GM18507 (cell line): ENCODE measurements at regions not wholly inside any gene's neighbourhood (a gene's known extent, or its start where the extent isn't known, plus 50 kb on each side); places are given as distances from the start of the nearest gene placed in this dataset.
"Not testable (repeated sequence)": the region's sequence is repeated elsewhere in the genome, so short reads cannot be mapped to it uniquely, and the experiment has no call there.

Experiments used
- DNase-seq: peaks from one replicate; pipeline ENCODE4 v3.0.0; 2011; ENCODE audit warnings: low read depth; ENCODE audit not compliant: insufficient read length; ENCODE audit errors: extremely low spot score
- FAIRE-seq: peaks from 2 replicates; lab custom pipeline; 2011; peaks lifted over from hg19 to GRCh38; lab: Jason Lieb, UNC

GRCh38 chr14:51462706-51463105, 189.0 kb upstream of the FRMD6 start:
- DNase-seq: no peak
- no peak for FAIRE-seq

DNA sequence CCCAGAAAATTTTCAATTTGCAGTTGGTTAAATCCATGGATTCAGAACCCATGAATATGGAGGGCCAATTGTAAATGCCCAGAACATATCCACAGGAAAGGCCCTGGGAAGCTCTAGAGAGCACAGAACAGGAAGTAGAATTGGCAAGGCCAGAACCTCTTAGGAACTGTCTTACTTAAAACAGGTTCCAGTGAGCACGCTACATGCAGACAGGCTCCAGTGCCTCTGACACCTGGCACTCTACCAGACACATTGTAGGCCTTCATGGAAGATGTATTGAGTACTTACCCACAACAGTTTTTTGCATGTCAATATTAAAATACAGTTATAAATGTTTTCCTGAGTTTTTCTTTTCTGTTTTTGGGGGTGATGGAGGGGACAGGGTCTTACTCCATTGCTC, 188.2 kb upstream of the FRMD6 start:
- FAIRE-seq (no peak), DNase-seq (no peak)

GRCh38 chr14:51464411-51464810, 187.3 kb upstream of the FRMD6 start:
- FAIRE-seq (no peak), DNase-seq (no peak)

- FAIRE-seq: no peak
- no peak for DNase-seq
These were observed 186.2 kb upstream of the FRMD6 start for GRCh38 chr14:51465486-51465885.

DNA sequence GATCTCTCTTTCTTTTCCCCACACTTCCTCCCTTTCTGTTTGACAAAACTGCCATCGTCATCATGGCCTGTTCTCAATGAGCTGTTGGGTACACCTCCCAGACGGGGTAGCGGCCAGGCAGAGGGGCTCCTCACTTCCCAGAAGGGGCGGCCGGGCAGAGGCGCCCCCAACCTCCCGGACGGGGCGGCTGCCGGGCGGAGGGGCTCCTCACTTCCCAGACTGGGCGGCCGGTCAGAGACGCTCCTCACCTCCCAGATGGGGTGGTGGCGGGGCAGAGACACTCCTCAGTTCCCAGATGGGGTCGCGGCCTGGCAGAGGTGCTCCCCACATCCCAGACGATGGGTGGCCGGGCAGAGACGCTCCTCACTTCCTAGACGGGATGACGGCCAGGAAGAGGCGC, 184.3 kb upstream of the FRMD6 start:
- not testable (repeated sequence) for FAIRE-seq, DNase-seq

DNA sequence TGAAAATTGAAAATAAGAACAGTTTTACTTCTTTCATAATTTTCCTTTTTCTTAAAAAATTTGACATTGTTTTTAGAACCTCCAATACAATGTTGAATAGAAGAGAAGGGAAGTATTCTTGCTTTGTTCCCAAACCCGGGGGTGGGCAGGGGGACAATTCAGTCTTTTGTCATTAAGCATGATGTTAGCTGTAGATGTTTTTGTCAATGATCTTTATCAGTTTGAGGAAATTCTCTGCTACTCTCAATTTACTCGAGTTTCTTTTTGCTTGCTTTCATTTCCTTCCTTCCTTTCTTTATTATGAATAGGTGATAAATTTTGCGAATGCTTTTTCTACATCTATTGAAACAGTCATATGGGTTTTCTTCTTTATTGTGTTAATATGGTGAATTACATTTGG, 183.2 kb upstream of the FRMD6 start:
- FAIRE-seq (no peak), DNase-seq (no peak)

DNA sequence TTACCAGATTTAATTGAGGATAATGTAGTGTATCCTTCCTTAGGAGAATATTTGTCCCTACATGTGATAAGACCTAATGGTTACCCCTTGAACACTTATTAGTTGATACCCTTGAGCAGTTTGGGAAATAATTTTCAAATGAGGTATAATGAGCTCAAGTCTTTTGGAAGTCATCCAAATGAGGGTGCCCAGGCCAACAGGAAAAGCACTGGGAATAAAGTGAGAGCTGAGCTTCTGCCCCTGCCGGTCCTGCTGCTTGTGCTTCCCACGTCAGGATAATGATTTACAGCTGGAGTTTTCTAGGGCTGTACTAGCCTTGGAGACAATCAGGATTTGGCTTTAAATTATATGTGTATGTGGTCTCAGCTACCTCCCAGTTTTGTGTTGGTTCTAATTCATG, 178.8 kb upstream of the FRMD6 start:
- FAIRE-seq (no peak), DNase-seq (no peak)

GRCh38 chr14:51473351-51473750, 178.4 kb upstream of the FRMD6 start:
- FAIRE-seq (no peak), DNase-seq (no peak)

GRCh38 chr14:51473808-51474565, 177.7 kb upstream of the FRMD6 start:
- FAIRE-seq (no peak), DNase-seq (no peak)

DNA sequence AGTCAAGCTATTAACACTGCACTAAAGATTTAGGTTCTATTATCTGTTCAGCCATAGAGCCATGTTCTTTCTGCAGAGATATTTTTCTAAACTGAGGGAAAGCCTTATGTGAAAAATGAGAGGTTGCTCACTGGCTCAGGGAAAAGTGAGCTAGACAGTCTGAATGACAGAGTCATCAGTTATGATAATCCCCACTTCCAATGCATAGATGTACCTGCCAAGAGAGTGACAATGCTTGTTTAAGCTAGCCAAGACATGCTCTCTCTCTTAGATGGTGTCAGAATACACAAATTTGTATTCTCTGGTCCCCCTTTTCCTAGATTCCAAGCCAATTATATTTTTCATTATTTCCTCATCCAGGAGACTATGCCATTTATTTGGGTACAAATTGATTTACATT, 176.9 kb upstream of the FRMD6 start:
- FAIRE-seq (no peak), DNase-seq (no peak)

DNA sequence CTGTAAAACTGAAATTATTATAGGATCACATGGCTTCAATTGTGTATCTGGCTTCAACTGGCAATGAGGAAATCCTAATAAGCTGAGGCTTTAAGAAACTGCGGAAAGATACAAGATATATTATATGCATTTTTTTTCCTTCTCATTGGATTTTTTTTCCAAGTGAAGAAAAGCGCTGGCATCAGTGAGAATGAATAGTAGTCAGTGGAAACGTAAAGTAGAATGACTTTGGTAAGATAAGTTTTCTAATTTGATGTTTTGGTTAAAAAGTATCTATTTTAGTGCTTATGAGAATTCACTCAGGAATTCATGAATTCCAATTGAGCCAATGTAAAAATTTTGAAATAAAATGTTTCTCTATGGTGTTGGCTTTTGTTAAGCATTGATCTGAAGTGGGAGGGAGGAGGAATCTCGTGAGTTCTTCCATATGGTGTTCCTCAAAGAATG, 173.5 kb upstream of the FRMD6 start:
- FAIRE-seq: no peak
- no peak for DNase-seq

GRCh38 chr14:51479584-51480325, 172.0 kb upstream of the FRMD6 start:
- peak; percentile 55 for FAIRE-seq

DNA sequence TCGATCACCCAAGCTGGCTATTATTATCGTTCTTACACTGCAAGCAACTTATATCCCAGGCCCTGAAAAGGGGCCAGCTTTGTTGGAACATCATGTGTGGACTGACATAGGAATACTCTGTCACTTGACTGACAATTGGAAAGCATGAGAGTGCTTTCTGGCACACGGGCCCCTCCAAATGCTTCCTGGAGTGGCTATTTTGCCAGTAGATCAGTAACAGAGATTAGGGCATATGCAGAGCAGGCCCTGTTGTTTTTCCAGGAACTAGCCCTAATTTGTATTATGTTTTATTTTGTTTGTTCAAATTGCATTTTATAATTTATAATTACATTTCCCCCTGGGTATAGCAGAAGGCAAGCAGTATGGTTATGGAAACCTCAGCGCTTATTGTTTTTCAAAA, 170.1 kb upstream of the FRMD6 start:
- FAIRE-seq (no peak), DNase-seq (no peak)

More at GRCh38 chr14:51479584-51480325, 172.0 kb upstream of the FRMD6 start:
- peak; percentile 5 for DNase-seq

- FAIRE-seq: no peak
- no peak for DNase-seq
These were observed 169.6 kb upstream of the FRMD6 start for GRCh38 chr14:51482102-51482501.

DNA sequence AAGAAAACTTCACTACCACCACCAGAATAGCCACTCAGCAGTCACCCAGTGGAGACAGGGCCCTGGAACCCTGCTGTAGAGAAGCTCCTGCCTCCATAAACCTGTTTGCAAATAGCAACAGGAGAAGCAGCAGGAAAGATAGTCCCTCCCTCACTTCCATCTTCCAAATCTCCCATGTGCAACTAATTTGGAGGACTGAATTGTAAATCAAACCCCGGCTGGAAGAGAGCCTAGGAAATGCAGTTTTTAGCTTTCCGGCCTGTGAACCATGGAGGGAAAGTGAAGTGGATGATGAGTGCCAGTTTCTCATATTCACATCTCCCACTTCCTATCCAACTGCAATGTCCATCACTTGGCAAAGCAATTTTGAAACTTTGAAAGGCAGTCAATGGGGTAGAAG, 167.2 kb upstream of the FRMD6 start:
- DNase-seq: no peak
- no peak for FAIRE-seq

- FAIRE-seq: no peak
- no peak for DNase-seq
These were observed 166.0 kb upstream of the FRMD6 start for GRCh38 chr14:51485733-51486132.

GRCh38 chr14:51487848-51488247, 163.9 kb upstream of the FRMD6 start:
- FAIRE-seq (no peak), DNase-seq (no peak)

DNA sequence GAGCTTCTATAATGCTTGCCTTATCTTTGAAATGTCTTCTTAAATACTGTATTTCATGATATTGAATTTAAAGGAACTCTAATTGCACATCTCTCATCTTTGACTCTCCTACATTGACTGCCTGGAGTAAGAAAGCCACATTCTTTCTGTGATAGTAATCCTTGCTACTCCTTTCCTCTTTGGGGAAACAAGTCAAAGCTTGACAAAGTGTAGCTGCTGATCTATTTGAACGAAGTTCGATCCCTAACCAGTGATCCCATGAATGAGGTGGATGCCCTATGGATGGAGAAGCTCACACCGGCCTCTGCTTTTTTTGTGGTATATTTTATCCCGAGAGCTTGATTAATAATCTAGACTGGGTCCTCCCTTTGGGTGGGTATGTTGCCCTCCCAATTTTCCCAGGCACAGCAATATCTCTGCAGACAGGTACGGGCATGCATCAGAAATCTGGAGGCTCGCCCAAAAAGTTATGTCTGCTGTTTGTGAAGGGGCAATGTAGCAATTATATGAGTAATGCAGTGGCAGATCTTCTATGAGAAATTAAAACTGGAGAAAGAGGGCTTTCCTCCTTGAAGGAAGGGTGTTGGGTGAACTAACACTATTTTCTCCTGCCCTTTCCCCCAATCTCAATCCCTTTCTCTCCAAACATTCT, 163.0 kb upstream of the FRMD6 start:
- FAIRE-seq (no peak), DNase-seq (no peak)

- FAIRE-seq (no peak), DNase-seq (no peak)
These were observed 161.5 kb upstream of the FRMD6 start for GRCh38 chr14:51490205-51490604.

DNA sequence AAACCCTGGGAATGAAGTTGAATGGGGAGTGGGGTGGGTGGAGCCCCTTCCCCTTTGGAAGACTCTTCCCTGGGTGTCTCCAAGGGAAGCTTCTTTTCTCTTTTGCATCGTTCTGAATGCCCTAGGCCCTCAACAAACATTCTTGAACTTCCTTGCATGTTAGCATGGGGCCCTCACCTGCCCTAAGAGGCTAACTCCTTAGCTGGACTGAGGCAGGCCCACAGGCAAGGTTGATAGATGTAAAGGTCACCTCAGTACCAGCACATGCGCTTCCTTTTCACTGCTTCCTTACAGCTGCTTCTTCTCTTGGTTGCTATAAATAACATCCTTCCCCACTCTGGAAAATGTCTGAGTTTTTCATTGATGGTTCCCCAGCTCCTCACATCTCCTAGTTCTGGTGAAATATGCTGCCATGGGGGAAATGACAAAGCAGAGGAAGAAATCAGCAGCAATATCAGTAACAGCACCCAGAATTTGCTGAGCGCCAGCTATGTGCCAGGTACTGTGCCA, 160.6 kb upstream of the FRMD6 start:
- FAIRE-seq (no peak), DNase-seq (no peak)
